Ovary (tissue), 3 donors: ENCODE measurements at regions not wholly inside any gene's neighbourhood (a gene's known extent, or its start where the extent isn't known, plus 50 kb on each side); places are given as distances from the start of the nearest gene placed in this dataset.

Source experiments
- EP300 ChIP-seq: sonication (generic); formaldehyde crosslinking; IDR thresholded peaks from one replicate; pipeline ENCODE4 v1.6.1; 2017; ENCODE audit warnings: antibody characterized with exemption
- POLR2A ChIP-seq: fragments of 450-650 bp; IDR thresholded peaks from one replicate; pipeline ENCODE4 v1.6.1; 2017; ENCODE audit warnings: antibody characterized with exemption, mild to moderate bottlenecking, moderate library complexity
- TF ChIP-seq, protein P1 (sequence below), 3 donors: fragments of 450-650 bp in 2 of 3; fragments of 200-600 bp in 1 of 3; IDR thresholded peaks; one replicate each; pipeline versions ENCODE4 v1.5.1 to v1.8.0; 2016 to 2022; ENCODE audit warnings: antibody characterized with exemption in 3 of 3, mild to moderate bottlenecking in 1 of 3
- donor health status: DM: no; HTN: no; CAD: no.

DNA sequence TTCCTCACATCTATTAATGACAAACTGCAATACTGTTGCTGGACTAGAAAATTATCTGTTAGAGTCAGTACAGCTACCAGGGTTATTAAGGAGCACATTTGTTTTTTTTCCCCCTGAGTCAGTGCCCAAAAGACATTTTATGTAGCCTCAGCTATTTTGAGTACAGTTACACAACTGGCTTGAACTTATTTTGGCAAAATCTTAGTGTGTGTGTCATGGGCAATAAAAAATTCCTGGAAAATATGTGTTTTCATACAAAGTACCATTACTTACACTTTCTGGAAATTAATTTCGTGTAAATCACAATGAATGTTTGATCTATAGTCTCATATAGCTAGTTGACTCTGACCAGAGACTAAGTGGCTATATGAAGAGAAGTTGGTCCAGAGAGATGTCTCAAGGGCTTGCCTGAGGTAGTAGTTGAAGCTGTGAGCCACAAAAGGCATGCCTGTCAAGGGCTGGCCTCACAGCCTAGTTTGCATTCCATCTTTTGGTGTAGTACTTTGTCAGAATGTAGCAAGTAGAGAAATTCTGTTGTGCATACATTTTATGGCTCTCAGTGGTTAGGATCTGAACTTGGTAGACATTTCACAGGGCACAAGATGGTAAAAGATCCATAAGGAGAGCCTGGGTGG lies 283.4 kb downstream of the MTX2 start:
- TF ChIP-seq, protein P1, sequence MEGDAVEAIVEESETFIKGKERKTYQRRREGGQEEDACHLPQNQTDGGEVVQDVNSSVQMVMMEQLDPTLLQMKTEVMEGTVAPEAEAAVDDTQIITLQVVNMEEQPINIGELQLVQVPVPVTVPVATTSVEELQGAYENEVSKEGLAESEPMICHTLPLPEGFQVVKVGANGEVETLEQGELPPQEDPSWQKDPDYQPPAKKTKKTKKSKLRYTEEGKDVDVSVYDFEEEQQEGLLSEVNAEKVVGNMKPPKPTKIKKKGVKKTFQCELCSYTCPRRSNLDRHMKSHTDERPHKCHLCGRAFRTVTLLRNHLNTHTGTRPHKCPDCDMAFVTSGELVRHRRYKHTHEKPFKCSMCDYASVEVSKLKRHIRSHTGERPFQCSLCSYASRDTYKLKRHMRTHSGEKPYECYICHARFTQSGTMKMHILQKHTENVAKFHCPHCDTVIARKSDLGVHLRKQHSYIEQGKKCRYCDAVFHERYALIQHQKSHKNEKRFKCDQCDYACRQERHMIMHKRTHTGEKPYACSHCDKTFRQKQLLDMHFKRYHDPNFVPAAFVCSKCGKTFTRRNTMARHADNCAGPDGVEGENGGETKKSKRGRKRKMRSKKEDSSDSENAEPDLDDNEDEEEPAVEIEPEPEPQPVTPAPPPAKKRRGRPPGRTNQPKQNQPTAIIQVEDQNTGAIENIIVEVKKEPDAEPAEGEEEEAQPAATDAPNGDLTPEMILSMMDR (IDR thresholded peaks at IDR 0.05): no peak
- TF ChIP-seq POLR2A: no peak
- no peak for TF ChIP-seq EP300
